ENCODE measurements at regions not wholly inside any gene's neighbourhood (a gene's known extent, or its start where the extent isn't known, plus 50 kb on each side); places are given as distances from the start of the nearest gene placed in this dataset.

- Histone ChIP-seq H3K36me3 (ENCODE audit: insufficient read depth) (no peaks in the 10 kb centered on the region), H3K4me1 (ENCODE audit: low read depth, poor library complexity, severe bottlenecking) (no peaks in the 10 kb centered on the region), H3K4me2 (no peak overlapping the region), H4K20me1 (ENCODE audit: insufficient read depth) (no peaks in the 10 kb centered on the region), H2AFZ (ENCODE audit: low read depth) (no peak overlapping the region), H3K27ac (no peak overlapping the region), H3K4me3 (IDR thresholded peaks at IDR 0.05; ENCODE audit: insufficient read depth, low read depth, low read length) (no peak overlapping the region), H3K9ac (no peak overlapping the region), H3K27me3 (ENCODE audit: insufficient read depth, low read depth) (no peaks in the 10 kb centered on the region), H3K79me2 (ENCODE audit: insufficient read depth, low read depth) (no peaks in the 10 kb centered on the region)
- TF ChIP-seq CTCF (conservative IDR thresholded peaks at IDR 0.05; ENCODE audit: low read depth, low read length) = no peak
These were observed 272.6 kb upstream of the FAT3 start for GRCh38 chr11:91952056-91952455.

GRCh38 chr11:91947215-91947820 lies 277.3 kb upstream of the FAT3 start:
- TF ChIP-seq CTCF (conservative IDR thresholded peaks at IDR 0.05; ENCODE audit: low read depth, low read length) = no peak
- H3K4me3 ChIP-seq (IDR thresholded peaks at IDR 0.05; ENCODE audit: insufficient read depth, low read depth, low read length) = no peak overlapping the region
- no peak overlapping the region for H3K27ac ChIP-seq
- no peak overlapping the region for H3K4me2 ChIP-seq
- H3K9ac ChIP-seq = no peak overlapping the region
- H3K79me2 ChIP-seq (ENCODE audit: insufficient read depth, low read depth) = no peaks in the 10 kb centered on the region
- no peaks in the 10 kb centered on the region for H3K36me3 ChIP-seq (ENCODE audit: insufficient read depth)
- no peak overlapping the region for H2AFZ ChIP-seq (ENCODE audit: low read depth)
- H4K20me1 ChIP-seq (ENCODE audit: insufficient read depth) = no peaks in the 10 kb centered on the region
- no peaks in the 10 kb centered on the region for H3K27me3 ChIP-seq (ENCODE audit: insufficient read depth, low read depth)
- peaks cover 8% of the 10 kb centered on the region for H3K4me1 ChIP-seq (ENCODE audit: low read depth, poor library complexity, severe bottlenecking)

GRCh38 chr11:91946397-91946951 lies 278.1 kb upstream of the FAT3 start:
- no peak for TF ChIP-seq CTCF (conservative IDR thresholded peaks at IDR 0.05; ENCODE audit: low read depth, low read length)
- Histone ChIP-seq H3K27ac (no peak overlapping the region), H4K20me1 (ENCODE audit: insufficient read depth) (no peaks in the 10 kb centered on the region), H3K79me2 (ENCODE audit: insufficient read depth, low read depth) (no peaks in the 10 kb centered on the region), H3K4me1 (ENCODE audit: low read depth, poor library complexity, severe bottlenecking) (peaks cover 8% of the 10 kb centered on the region), H3K36me3 (ENCODE audit: insufficient read depth) (no peaks in the 10 kb centered on the region), H2AFZ (ENCODE audit: low read depth) (no peak overlapping the region), H3K27me3 (ENCODE audit: insufficient read depth, low read depth) (no peaks in the 10 kb centered on the region), H3K9ac (no peak overlapping the region), H3K4me3 (IDR thresholded peaks at IDR 0.05; ENCODE audit: insufficient read depth, low read depth, low read length) (no peak overlapping the region), H3K4me2 (no peak overlapping the region)

- no peak for TF ChIP-seq CTCF (conservative IDR thresholded peaks at IDR 0.05; ENCODE audit: low read depth, low read length)
These were observed 289.5 kb upstream of the FAT3 start for GRCh38 chr11:91935120-91935519.

More at GRCh38 chr11:91935120-91935519, 289.5 kb upstream of the FAT3 start:
- H3K36me3 ChIP-seq (ENCODE audit: insufficient read depth) = no peaks in the 10 kb centered on the region
- H3K79me2 ChIP-seq (ENCODE audit: insufficient read depth, low read depth) = no peaks in the 10 kb centered on the region
- H3K9ac ChIP-seq = no peak overlapping the region
- no peak overlapping the region for H2AFZ ChIP-seq (ENCODE audit: low read depth)
- H4K20me1 ChIP-seq (ENCODE audit: insufficient read depth) = no peaks in the 10 kb centered on the region
- no peak overlapping the region for H3K4me3 ChIP-seq (IDR thresholded peaks at IDR 0.05; ENCODE audit: insufficient read depth, low read depth, low read length)
- no peak overlapping the region for H3K27ac ChIP-seq
- H3K27me3 ChIP-seq (ENCODE audit: insufficient read depth, low read depth) = no peaks in the 10 kb centered on the region
- no peak overlapping the region for H3K4me2 ChIP-seq
- no peaks in the 10 kb centered on the region for H3K4me1 ChIP-seq (ENCODE audit: low read depth, poor library complexity, severe bottlenecking)
